HG02759 (cell line): ENCODE measurements at regions not wholly inside any gene's neighbourhood (a gene's known extent, or its start where the extent isn't known, plus 50 kb on each side); places are given as distances from the start of the nearest gene placed in this dataset.

Experiments used
- ATAC-seq: cut with Tn5 transposase; IDR thresholded peaks from one replicate; pipeline ENCODE4 v1.9.1; 2021; ENCODE audit warnings: mild to moderate bottlenecking, moderate library complexity; ENCODE audit not compliant: unreplicated experiment

DNA sequence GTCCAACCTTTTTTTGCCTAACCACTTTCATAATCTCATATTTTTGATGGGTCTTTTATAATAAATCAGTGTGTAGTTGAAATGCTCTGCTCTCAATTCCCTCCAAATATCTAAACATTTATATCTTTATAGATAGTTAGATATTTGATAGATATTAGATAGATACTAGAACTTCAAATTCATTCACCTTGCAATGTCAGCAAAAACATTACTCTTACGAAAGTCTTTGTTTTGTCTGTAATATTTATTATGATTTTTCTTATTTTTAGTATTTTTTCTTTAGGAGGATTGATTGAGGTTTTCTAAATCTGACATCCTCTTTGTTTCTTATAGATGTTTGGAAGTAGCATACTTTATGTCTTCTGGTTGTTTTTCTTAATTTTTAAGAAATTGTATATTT is 2563.6 kb downstream of the PCDH7 start:
- ATAC-seq = no peak

DNA sequence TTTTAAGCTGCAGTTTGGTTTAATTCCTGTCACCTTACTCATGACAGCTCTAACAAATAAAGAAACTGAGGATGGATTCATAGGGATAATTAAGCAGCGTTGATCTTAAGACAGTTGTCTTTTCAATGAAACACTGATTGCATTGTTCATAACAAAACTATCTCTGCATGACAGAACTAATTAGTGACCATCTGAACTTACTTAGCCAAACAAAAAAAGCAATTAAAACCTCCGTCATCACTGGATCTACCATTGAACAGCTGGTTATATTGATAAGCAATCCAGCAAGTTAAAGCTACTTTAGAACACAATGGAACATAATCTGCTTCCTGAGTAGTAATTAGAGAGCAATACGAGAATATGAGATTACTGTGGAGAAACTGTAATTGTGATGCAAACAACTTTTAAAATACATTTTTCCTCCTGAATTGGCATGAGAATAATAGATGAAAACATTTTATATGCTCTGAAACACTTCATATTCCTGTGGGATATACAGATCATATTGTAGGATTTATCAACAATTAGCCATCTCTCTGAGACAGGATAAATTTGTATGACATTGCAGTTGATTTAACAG is 2576.8 kb downstream of the PCDH7 start:
- ATAC-seq = no peak

DNA sequence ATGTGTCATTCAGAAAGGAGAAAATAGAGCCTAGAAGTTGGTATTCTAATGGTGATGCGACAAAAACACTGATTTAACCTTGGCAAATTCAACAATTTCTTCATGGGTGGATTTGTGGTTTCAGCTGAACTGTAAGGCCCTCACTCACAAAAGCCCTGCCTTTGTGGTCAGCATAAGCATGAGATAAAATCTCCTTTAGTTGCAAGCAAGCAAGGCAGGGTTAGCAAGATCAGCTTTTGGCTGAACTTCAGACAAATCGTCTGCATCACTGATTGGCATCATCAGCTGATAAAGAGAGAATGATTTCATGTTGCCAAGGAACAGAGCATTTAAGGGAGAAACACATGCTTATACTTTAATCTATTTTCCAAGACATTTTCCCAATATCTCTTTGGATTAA is 2582.2 kb downstream of the PCDH7 start:
- no peak for ATAC-seq

DNA sequence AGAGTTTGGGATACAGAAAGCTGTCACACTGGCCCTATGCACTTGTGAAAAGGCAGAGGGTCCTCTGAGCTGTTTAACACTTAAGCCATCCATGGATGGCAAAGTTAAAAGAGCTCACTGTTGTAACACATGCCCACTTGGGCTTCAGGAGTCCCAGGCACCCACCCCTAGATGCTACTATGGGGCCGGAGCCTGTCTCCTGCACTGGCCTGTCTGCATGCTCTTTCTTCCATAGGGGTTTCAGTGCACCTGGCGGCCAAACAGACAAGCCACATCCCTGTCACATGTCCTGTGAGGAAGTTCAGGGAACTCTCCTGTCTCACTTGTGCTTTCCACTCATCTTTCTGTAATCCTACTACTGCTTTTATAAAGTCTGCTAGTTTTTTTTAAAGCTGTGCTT is 2586.0 kb downstream of the PCDH7 start:
- no peak for ATAC-seq

DNA sequence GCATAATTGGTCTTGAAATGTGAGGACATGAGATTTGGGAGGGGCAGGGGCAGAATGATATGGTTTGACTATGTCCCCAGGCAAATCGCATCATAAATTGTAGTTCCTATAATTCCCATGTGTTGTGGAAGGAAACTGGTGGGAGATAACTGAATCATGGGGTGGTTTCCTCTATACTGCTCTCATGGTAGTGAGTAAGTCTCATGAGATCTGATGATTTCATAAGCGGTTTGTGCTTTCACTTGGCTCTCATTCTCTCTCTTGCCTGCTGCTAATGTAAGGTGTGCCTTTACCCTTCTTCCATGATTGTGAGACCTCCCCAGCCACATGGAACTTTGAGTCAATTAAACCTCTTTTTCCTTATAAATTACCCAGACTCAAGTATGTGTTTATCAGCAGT is 2595.9 kb downstream of the PCDH7 start:
- no peak for ATAC-seq

DNA sequence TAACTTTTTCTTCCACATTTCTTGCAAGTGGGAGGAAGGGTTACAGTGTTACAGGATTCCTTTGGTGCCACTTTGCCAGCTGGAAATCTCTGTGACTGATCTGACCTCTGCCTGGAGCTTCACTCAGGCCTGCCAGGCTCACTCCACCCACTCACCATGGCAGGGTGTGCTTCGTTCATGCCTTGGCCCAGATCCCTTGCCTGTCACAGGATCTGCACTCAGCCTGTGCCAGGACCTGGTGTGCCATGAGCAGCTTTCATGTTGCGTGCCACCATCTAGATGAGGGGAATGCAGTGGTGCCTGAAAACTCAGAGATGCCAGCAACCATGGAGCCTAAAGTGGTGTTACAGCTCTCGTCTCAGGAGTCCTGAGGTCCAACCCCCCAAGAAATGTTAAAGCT is 2596.4 kb downstream of the PCDH7 start:
- ATAC-seq = no peak

DNA sequence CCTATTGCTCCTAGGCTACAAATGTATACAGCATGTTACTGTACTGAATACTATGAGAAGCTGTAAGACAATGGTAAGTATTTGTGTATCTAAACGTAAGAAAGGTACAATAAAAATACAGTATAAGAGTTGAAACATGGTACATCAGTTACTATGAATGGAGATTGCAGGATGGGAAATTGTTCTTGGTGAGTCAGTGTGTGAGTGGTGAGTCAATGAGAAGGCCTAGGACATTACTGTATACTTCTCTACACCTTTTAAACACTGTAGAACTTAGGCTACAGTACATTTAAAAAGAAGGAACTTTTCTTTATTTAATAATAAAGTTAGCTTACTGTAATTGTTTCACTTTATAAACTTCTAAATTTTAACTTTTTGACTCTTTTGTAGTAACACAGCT is 2603.2 kb downstream of the PCDH7 start:
- ATAC-seq = no peak

DNA sequence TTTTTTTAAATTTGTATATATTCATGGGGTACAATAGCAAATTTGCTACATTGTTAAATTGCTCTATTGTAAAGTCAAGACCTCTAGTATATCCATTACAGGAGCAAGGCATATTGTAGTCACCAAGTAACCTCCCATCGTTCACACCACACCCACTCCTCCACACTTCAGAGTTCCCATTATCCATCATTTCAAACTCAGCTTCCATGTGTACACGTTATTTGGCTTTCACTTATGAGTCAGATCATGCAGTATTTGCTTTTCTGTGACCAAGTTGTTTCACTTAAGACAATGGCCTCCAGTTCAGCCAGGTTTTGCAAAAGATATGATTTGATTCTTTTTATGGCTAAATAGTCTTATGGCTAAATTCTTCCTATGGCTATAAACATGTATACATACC is 2614.2 kb downstream of the PCDH7 start:
- ATAC-seq = no peak

DNA sequence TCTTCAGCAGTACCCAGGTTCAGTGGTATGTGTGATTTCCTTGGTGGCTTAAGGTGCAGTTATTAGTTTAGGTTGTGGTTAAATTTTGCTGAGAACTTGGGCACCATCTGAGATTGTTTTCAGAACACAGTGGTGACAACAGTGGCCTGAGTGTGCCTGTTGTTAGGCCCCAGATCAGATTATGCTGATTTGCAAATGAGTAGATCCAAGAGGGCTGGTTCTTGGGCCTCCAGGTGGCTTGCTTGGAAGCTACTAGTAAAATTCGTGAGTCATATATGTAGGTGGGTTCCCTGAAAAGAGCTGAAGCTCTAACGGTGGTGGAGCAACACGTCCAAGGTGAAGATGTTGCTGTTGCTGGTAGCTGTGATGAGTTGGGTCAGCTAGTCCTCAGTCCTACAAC is 2619.6 kb downstream of the PCDH7 start:
- no peak for ATAC-seq

DNA sequence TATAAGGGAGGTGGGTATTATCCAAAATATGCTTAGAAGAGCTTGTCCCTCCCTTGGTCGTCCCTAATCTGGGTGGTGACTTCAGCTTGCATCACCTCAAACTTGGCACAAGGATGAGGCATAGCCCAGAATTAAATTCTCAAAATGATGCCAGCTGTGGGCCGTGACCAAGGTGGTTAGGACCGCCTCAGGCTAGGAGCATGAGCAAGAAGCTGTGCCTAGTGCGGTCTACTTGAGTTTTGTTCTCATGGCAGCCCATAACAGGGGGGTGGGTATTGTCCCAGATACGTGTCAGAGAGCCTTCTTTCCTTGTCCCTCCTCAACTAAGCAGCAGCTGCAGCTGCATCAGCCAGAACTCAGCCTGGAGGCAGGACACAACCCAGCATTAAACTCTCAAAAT is 2620.0 kb downstream of the PCDH7 start:
- ATAC-seq = no peak

DNA sequence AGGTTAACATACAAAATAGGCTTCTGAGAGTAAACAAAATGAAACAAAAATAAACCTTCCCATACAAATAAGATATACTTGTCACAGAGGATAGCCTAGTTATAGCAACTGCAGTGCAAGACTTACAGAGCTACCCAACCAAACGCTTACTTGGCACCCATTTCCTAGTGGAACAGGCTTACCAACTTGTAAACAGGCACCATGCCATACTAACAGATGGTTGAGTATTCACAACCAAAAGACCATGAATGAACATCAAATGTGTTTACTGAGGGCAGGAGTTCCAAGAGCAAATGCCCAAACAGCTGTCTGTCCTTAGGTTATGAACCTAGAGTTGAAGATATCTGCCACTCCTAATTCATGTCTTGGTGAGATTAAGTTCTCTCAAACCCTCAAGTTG is 2629.2 kb downstream of the PCDH7 start:
- no peak for ATAC-seq

DNA sequence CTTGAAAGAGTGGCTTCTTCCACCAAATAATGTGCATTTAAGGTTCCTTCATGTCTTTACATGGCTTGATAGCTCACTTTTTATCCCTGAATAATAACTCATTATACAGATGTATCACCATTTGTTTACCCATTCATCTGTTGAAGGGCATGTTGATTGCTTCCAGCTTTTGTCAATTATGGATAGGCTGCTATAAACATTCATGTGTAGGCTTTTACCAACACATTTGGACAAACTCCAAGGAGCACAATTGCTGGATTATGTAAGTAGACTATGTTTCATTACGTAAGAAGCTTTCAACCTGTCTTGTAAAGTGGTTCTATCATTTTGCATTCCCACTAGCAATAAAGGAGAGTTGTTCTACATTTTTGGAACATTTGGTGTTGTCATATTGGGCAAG is 2637.0 kb downstream of the PCDH7 start:
- ATAC-seq = no peak

DNA sequence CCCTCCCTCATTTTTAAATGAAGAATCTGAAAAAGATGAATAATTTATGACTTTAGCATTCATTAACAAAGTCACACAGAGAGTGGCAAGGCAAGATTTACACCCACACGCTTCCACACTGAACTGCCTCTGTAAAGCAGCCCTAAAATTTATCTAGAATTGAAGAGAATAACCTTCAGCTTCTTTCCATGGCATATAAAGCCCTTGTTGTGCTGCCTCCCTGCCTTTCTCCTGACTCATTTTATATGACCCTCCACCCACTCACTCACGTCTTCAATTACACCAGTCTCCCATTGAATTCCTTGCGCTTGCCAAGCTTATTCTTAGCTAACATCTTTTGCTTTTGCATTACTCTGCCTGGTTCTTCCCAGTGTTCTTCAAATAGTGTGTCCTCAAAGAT is 2649.3 kb downstream of the PCDH7 start:
- no peak for ATAC-seq

DNA sequence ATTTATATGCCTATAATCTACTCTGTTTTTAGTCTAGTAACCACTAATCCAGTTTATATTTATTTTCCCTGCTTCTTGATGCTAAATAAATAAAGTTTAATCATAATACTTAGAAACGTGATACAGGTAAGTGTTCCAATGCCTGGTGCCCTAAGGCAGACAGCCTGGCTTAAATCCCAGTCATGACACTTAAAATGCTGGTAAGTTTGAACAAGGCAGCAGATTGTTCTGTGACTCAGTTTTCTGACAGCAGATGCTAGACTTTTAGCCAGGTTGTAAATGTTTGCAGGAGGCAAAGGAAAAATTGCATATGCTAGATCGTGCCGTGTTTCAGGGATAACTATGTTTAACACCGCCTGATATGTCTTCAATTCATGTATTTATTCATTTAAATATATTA is 2661.6 kb downstream of the PCDH7 start:
- no peak for ATAC-seq

DNA sequence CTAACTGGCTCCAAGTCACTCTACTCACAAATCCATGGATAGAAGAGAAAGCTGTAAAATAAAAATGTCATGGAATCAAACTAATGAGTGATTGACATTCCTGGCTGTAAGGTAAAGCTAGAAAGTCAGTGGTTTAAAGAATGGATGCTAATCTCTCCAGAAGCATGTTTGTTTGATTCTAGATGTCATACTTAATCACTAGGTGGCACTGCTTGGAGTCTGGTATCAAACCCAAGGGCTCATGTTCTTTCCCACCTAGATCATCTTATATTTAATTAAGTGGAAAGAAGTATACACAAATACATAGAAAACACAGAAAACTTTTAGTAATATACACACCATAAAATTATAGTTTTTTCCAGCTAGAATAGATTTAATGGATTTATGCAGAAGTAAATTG is 2666.6 kb downstream of the PCDH7 start:
- ATAC-seq = no peak

DNA sequence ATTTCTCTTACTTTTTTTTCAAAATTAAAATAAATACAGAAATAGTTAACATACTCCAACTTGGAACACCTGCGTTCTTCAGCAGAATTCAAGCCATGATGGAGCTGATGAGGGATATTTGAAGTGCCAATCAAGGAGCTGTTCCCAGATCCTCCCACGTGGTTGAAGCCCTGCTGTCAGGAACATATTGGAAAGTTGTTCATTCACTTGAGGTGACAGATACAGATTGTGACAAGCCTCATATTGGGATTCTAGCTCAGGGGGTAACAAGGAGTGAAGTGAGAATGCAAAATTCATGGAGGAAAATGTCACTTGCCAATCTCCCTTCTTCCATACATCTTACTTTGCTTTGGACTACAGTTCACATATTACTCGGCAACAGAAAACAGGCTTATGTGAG is 2670.8 kb downstream of the PCDH7 start:
- ATAC-seq = no peak

DNA sequence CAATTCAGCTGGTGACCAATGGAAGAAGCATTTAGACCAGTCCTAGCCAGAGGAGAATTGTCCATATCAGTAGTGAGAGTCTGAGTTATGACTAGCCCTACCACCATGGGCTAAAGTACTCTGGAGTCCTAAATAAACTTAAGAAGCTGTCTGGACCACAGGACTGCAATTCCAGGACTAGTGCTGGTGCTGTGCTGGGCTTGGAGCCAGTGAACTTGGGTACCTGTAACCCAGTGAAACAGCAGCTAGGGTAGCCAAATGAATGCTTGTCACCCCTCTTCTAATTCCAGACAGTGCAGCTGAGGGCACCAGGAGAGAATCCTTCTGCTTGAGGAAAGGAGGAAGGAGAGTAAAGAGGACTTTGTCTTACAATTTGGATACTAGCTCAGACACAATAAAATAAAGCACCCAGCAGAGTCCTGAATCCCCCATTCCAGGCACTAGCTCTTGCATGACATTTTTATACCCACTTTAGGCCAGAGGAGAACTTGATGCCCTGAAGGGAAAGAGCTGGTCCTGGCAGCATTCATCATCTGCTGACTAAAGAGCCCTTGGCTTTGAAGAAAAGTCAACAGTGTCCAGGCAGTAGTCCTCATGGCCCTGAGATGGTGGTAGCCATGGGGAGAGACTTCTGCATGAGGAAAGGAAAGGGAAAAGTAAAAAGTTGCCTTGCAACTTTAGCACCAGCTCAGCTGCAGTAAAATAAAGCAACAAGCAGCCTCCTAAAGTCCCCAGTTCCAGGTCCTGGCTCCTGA is 2675.7 kb downstream of the PCDH7 start:
- no peak for ATAC-seq

DNA sequence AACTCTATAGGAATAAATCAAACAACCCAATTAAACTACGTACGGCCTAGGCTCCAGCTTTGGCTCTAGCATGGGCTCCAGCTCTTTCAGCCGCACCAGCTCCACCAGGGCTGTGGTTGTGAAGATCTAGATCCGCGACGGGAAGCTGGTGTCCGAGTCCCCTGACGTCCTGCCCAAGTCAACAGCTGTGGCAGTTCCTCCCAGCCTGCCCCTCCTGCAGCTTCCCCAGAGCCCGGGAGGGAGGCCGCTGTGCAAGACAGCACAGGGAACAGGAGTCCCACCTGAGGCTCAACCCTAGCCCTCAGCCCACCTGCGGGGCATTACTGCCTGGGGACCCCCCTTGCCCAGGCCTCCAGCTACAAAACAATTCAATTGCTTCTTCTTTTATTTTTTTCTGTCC is 2680.3 kb downstream of the PCDH7 start:
- no peak for ATAC-seq

DNA sequence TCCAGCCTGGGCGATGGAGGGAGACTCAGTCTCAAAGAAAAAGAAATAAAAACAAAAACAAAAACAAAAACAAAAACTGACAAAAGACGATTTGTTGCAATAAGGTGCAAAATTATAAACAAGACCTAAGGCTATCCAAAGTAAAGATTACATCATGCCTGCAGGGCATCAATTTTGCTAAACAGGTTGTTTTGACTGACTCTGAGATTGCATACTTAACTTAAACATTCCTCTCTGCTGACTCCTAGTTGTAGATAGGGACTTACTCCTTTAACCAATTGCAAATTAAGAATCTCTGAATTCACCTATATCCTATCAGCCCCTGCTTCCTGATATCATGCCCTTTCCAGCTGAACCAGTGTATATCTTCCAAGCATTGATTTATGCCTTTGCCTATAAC is 2687.3 kb downstream of the PCDH7 start:
- ATAC-seq = no peak

DNA sequence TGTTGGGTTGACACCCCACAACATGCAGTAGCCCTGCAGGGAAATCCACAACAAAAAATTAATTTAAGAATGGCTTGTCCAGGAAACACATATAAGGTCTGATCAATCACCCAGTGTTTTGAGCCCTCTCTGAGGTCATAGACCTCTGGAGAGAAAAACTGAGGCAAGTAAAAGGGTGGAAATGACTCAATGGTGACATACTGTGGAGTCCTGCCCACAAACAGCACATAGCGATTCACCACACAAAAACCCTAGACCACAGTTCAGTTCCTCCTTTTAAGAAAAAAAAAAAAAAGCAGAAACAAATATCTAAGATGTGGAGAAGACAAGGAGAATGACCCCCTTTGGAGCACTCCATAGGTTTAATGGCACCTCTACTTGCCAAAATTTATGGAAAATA is 2691.0 kb downstream of the PCDH7 start:
- no peak for ATAC-seq

DNA sequence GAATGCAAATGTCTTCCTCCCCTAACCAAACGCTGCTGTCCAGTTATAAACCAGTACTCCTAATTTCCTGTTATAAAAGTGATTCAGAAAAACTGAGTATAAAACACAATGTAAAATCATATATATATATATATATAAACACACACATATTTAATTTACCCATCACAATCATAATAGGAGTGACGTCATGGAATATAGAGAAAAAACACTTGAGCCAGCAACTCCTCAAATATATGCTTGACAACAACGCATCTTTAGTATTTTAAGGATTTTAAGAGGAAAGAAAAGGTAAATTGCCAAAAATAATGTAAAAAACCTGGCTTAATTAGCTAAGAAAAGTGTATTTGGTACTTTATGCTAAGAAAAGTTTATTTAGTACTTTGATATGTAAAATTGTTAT is 2701.7 kb downstream of the PCDH7 start:
- ATAC-seq = no peak

DNA sequence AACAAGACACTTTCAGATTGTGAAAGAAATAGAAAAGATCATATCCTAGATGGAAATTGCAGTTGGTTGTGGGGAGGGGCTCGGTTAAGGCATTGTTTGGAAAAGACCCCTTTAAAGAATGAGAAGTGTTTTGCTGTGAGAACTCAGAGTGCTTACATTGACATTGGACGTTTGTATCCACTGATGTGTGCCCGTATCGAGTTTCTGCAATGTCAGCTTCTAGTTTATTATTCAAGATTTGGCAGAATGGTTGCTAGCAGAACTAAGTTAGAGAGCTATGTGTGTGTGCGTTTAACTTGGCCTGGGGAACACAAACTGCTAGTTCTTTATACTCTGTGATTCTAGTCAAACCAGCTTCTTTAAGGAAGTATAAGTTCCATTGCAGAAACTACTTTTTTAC is 2702.5 kb downstream of the PCDH7 start:
- ATAC-seq = no peak

DNA sequence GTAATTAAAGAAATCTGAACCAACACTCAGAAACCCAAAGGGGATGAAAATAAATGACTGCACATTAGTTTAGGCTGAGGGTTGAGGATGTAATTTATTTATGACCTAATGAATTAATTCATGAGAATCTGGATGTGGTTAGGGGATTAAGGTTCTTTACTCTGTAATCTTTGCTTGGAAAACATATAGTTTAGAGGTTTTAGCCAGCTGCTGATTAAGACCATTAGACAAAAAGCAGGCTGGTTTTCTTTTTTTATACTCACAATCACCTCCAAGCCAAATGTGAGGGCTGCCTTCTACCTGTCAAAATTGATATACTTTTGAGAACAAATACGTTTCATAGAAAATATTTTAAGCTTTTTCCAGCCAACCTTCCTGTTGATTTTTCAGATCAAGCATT is 2705.8 kb downstream of the PCDH7 start:
- no peak for ATAC-seq
